GM21737 (cell line): ENCODE measurements at regions not wholly inside any gene's neighbourhood (a gene's known extent, or its start where the extent isn't known, plus 50 kb on each side); places are given as distances from the start of the nearest gene placed in this dataset.

Source experiments
- ATAC-seq: cut with Tn5 transposase; IDR thresholded peaks from one replicate; pipeline ENCODE4 v1.9.1; 2021; ENCODE audit warnings: mild to moderate bottlenecking, moderate library complexity; ENCODE audit not compliant: unreplicated experiment

GRCh38 chr11:35076201-35077100, 62.5 kb upstream of the CD44 start:
- ATAC-seq: no peak

DNA sequence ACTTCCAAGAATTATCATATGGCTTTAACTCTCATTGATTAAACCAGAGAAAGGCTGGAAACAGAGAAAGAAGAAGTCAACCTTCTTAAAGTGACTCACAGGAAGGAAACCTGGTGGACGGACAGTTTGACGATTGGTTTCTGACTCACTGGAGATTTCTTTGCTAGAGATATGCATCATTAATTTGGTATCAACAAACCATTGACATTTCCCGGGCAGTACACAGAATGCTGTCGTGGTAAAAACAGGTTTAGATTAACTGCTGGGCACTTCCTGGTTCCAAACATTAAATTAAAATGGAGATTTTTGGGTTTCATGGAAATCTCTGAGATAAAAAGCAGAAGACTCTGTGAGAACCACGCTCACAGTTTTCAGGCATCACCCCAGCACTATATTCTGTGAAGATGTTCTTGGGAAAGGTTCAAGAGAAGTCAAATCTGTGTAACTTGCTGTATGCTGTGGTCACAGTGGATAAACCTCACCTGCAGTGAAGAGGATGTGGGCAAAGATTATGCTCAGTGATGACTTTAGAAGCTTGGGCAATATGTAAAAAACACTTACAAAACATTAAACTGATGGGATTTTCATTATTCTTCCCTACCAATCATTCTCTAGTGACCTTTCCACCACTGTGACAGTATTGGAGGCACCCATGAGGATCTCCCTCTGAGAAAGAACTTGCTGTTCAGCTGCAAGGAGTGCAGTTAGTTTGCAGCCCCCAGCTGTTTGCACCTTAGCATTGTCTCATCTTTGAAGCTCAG, 61.1 kb upstream of the CD44 start:
- peak; percentile 45 for ATAC-seq

GRCh38 chr11:35078470-35078735, 60.6 kb upstream of the CD44 start:
- no peak for ATAC-seq

DNA sequence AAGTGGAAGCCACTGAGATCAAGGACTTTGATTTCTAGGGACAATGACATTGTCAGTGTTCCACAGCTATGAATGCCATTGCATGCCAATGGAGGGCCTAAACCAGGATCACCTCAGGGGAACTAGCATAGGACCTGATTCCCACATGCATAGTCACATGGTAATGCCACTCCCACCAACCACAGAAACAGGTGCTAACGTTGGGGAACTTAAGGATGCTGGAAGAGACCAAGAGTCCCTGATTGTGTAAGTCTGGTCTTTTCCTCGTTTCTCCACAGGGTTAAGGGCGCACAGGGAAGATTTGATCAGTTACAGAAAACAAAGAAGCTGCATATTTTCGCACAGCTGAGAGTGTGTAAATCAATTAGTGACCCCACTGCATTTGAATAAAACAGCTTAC, 59.4 kb upstream of the CD44 start:
- no peak for ATAC-seq

GRCh38 chr11:35082321-35083180, 56.4 kb upstream of the CD44 start:
- ATAC-seq: peak; percentile 66

GRCh38 chr11:35083181-35083430, 55.9 kb upstream of the CD44 start:
- no peak for ATAC-seq

- peak; percentile 49 for ATAC-seq
Observed at GRCh38 chr11:35083431-35084238, 55.3 kb upstream of the CD44 start.

- ATAC-seq: no peak
Observed at GRCh38 chr11:35084817-35085440, 54.0 kb upstream of the CD44 start.

GRCh38 chr11:35085531-35086165, 53.3 kb upstream of the CD44 start:
- no peak for ATAC-seq

DNA sequence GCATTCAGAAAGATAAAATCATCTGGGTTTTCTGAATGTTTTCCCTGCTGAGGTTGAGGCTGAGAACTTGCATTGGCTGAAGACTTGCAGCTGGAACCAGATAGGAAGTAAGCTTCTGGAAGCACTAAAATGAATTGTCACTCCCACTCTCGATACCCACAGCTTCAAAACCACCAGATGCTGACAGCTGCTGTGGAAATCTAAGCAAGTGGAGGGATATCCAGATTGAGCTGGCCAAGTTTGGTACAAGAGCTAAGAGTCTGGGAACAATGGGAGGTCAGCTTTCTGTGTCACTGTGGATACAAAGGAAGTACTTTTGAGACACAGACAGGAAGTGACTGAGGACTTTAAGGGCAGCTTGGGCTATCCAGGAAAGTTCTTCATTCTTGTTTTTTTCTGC, 51.3 kb upstream of the CD44 start:
- ATAC-seq: no peak

- ATAC-seq: no peak
Observed at GRCh38 chr11:35088226-35088625, 50.7 kb upstream of the CD44 start.

DNA sequence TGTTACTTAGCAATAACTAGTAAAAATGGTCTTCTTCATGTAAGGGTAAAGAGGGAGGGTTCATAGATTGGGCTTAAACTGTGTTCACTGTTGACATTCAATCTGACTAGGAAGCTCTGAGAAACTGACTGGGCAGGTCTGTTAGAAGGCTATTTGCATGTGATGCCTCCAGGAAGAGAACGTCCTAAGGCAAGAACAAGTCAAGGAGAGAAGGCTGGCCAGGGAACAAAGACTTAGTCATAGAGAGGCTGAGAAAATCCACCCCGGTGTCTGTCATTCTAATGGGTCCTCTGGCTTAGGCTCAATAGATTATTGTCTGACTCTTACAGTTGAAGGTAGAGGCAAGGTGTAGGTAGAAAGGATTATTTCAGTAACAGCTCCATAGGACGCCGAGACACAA, 50.3 kb upstream of the CD44 start:
- ATAC-seq: no peak
